ENCODE measurements at regions not wholly inside any gene's neighbourhood (a gene's known extent, or its start where the extent isn't known, plus 50 kb on each side); places are given as distances from the start of the nearest gene placed in this dataset.

DNA sequence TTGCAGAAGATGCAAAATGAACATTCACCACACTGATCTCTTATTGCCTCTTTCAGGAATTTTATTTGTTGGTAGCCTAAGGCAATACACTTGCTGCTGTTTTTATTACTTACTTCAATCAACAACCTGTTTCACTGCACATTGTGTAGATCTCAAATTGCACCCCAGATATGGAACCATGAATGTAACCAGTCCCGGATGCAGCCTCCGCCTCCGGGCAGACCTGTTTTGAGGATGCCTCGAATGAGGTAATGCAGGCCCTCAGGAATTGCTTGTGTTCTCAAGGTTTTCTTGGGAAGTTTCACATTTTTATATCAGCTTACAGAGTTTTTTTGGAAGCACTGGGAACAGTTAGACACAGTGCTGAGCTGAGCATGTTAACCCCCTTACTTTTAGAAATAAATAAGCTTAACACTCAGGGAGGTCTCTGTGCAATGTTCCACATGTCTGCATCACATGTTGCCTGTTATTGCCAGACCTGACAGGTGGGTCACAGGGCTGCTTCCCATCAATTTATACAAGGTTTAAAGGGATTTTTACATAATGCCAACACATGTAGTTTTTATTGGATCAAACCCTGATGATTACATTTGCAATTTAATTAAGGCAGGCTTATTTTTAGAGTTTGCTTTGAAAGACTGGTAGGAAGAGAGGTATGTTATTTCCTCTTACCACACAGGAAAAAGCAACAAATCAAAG, 193.1 kb upstream of the POM121L12 start:
- in situ Hi-C loops (cut with MboI; ENCODE audit: low pct_ligation_motif_present in 1 of 4, low pct_unique_long_range_greater_than_20kb in 1 of 4, low sequenced_read_pairs in 3 of 4), result no loop called here
- no peak overlapping the region for H3K4me3 ChIP-seq
- no peak overlapping the region for H3K27ac ChIP-seq
- no peaks in the 10 kb centered on the region for H3K36me3 ChIP-seq
- no peaks in the 10 kb centered on the region for H3K9me3 ChIP-seq
- no peak for DNase-seq
- 67 to 73% methylated on average over 1 to 4 of the region's 4 CpGs for WGBS, 2 donors (ENCODE audit: low coverage in 1 of 2)
- TF ChIP-seq, protein P1, sequence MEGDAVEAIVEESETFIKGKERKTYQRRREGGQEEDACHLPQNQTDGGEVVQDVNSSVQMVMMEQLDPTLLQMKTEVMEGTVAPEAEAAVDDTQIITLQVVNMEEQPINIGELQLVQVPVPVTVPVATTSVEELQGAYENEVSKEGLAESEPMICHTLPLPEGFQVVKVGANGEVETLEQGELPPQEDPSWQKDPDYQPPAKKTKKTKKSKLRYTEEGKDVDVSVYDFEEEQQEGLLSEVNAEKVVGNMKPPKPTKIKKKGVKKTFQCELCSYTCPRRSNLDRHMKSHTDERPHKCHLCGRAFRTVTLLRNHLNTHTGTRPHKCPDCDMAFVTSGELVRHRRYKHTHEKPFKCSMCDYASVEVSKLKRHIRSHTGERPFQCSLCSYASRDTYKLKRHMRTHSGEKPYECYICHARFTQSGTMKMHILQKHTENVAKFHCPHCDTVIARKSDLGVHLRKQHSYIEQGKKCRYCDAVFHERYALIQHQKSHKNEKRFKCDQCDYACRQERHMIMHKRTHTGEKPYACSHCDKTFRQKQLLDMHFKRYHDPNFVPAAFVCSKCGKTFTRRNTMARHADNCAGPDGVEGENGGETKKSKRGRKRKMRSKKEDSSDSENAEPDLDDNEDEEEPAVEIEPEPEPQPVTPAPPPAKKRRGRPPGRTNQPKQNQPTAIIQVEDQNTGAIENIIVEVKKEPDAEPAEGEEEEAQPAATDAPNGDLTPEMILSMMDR (IDR thresholded peaks at IDR 0.05), result no peak
- TF ChIP-seq POLR2AphosphoS5 (IDR thresholded peaks at IDR 0.05) (no peak), POLR2A (IDR thresholded peaks at IDR 0.05) (no peak), EP300 (IDR thresholded peaks at IDR 0.05; ENCODE audit: low read depth) (no peak)
- intact Hi-C loops (cut with DNase I; ENCODE audit: low total_unique reads), result no loop called here
- H3K27me3 ChIP-seq, result no peaks in the 10 kb centered on the region
- no peaks in the 10 kb centered on the region for H3K4me1 ChIP-seq

DNA sequence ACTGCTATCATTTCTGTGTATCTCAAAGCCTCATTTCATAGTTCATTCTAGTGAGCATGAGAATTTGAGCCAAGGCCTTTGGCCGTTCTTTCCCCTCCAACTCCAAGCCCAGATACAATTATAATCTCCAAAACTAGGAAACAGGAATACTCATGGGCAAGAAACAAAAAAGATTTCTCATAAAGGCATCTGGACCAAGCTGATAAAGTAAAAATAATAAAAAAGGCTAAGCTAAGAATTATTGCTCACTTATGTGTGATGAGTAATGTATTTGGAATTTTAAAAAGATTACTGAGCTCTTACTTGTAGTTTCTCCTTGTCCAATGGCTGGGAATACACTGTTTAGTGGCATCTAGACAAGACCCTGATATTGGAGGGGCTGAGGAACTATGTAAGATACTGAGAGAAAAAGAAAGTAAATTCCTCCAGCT, 196.4 kb upstream of the POM121L12 start:
- H3K9me3 ChIP-seq, result no peaks in the 10 kb centered on the region
- intact Hi-C loops (cut with DNase I; ENCODE audit: low total_unique reads) (no loop called here), in situ Hi-C loops (cut with MboI; ENCODE audit: low pct_ligation_motif_present in 1 of 4, low pct_unique_long_range_greater_than_20kb in 1 of 4, low sequenced_read_pairs in 3 of 4) (no loop called here)
- TF ChIP-seq EP300 (IDR thresholded peaks at IDR 0.05; ENCODE audit: low read depth) (no peak), POLR2AphosphoS5 (IDR thresholded peaks at IDR 0.05) (no peak), POLR2A (IDR thresholded peaks at IDR 0.05) (no peak)
- TF ChIP-seq, protein P1 (IDR thresholded peaks at IDR 0.05), result no peak
- WGBS, 2 donors (ENCODE audit: low coverage in 1 of 2), result 40 to 54% methylated on average over 1 of the region's 1 CpG
- H3K4me1 ChIP-seq, result no peaks in the 10 kb centered on the region
- DNase-seq, result no peak
- no peaks in the 10 kb centered on the region for H3K27me3 ChIP-seq
- H3K4me3 ChIP-seq, result no peak overlapping the region
- H3K27ac ChIP-seq, result no peak overlapping the region
- no peaks in the 10 kb centered on the region for H3K36me3 ChIP-seq

DNA sequence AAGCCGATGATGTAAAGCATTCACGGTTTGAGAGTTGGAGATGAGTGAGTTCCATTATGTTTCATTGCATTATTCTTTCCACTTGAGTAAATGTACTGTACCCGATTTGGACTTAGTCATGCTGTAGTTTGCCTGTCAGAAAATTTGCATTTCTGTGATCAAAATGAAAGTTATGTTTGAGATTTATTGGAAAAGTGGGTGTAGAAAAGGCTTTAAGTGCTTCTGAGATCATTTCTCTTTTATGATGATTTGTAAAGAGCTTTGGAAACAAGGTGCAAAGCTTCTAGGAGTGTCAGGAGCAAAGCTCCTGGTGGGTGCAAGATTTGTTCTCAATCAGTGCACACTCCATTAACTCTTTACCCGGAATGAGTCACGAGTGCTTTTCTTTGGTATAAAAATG, 204.1 kb upstream of the POM121L12 start:
- Histone ChIP-seq H3K4me1 (no peaks in the 10 kb centered on the region), H3K36me3 (no peaks in the 10 kb centered on the region), H3K27me3 (no peaks in the 10 kb centered on the region), H3K9me3 (no peaks in the 10 kb centered on the region), H3K27ac (no peak overlapping the region), H3K4me3 (no peak overlapping the region)
- no peak for TF ChIP-seq EP300 (IDR thresholded peaks at IDR 0.05; ENCODE audit: low read depth)
- TF ChIP-seq POLR2AphosphoS5 (IDR thresholded peaks at IDR 0.05), result no peak
- TF ChIP-seq POLR2A (IDR thresholded peaks at IDR 0.05), result no peak
- TF ChIP-seq, protein P1 (IDR thresholded peaks at IDR 0.05), result no peak
- intact Hi-C loops (cut with DNase I; ENCODE audit: low total_unique reads) (no loop called here), in situ Hi-C loops (cut with MboI; ENCODE audit: low pct_ligation_motif_present in 1 of 4, low pct_unique_long_range_greater_than_20kb in 1 of 4, low sequenced_read_pairs in 3 of 4) (no loop called here)
- no peak for DNase-seq
- WGBS, 2 donors (ENCODE audit: low coverage in 1 of 2), result 65 to 76% methylated on average over 5 of the region's 5 CpGs

DNA sequence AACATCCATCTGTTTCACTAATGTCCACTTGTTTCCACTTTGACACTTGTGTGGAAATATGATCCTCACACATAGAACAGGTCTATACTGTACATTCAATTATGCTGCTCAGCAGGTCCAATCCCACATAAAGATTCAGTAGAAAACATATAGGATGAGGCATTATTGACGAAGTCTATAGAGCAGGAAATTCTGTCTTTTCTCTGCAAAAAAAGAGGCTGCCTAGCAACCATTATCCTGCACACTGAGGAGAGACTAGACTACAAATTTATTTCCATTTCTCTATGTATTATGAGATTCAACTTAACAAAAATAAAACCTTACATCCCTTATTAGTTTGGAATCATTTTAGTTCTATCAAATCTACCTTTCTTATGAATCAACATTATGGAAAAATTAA, 204.6 kb upstream of the POM121L12 start:
- no peak overlapping the region for H3K4me3 ChIP-seq
- 79 to 80% methylated on average over 1 of the region's 1 CpG for WGBS, 2 donors (ENCODE audit: low coverage in 1 of 2)

More for the DNA sequence above, 204.6 kb upstream of the POM121L12 start:
- H3K4me1 ChIP-seq, result no peaks in the 10 kb centered on the region
- no peaks in the 10 kb centered on the region for H3K36me3 ChIP-seq
- no peaks in the 10 kb centered on the region for H3K27me3 ChIP-seq
- in situ Hi-C loops (cut with MboI; ENCODE audit: low pct_ligation_motif_present in 1 of 4, low pct_unique_long_range_greater_than_20kb in 1 of 4, low sequenced_read_pairs in 3 of 4), result no loop called here
- no peaks in the 10 kb centered on the region for H3K9me3 ChIP-seq
- H3K27ac ChIP-seq, result no peak overlapping the region
- intact Hi-C loops (cut with DNase I; ENCODE audit: low total_unique reads), result no loop called here
- TF ChIP-seq POLR2AphosphoS5 (IDR thresholded peaks at IDR 0.05), result no peak
- no peak for TF ChIP-seq EP300 (IDR thresholded peaks at IDR 0.05; ENCODE audit: low read depth)
- no peak for TF ChIP-seq POLR2A (IDR thresholded peaks at IDR 0.05)
- no peak for DNase-seq
